BLaER1 treated with 17β-estradiol and CSF1 and Interleukin-3, amounts not matched to agents 10 nM and 100 nM (cell line): ENCODE measurements at regions not wholly inside any gene's neighbourhood (a gene's known extent, or its start where the extent isn't known, plus 50 kb on each side); places are given as distances from the start of the nearest gene placed in this dataset.

ENCODE experiments used
- H3K27ac ChIP-seq, 11 experiments: shearing (Covaris generic); formaldehyde crosslinking; 2 replicates each; pipeline ENCODE4 v1.8.1; 2022
- H3K27me3 ChIP-seq, 11 experiments: shearing (Covaris generic); formaldehyde crosslinking; 2 replicates each; pipeline ENCODE4 v1.8.1; 2022
- H3K36me3 ChIP-seq, 11 experiments: shearing (Covaris generic); formaldehyde crosslinking; 2 replicates each; pipeline ENCODE4 v1.8.1; 2022
- H3K4me1 ChIP-seq, 10 experiments: shearing (Covaris generic); formaldehyde crosslinking; 2 replicates each; pipeline ENCODE4 v1.8.1; 2022
- H3K4me2 ChIP-seq, 11 experiments: shearing (Covaris generic); formaldehyde crosslinking; 2 replicates each; pipeline ENCODE4 v1.8.1; 2022
- H3K4me3 ChIP-seq, 10 experiments: shearing (Covaris generic); formaldehyde crosslinking; 2 replicates each; pipeline ENCODE4 v1.8.1; 2022
- H3K9ac ChIP-seq, 11 experiments: shearing (Covaris generic); formaldehyde crosslinking; 2 replicates each; pipeline ENCODE4 v1.8.1; 2022
- H3K9me3 ChIP-seq, 11 experiments: shearing (Covaris generic); formaldehyde crosslinking; replicated peaks in 1 of 11; 2 replicates each; pipeline ENCODE4 v1.8.1; 2022
- H4K20me1 ChIP-seq, 11 experiments: shearing (Covaris generic); formaldehyde crosslinking; 2 replicates each; pipeline ENCODE4 v1.8.1; 2022
- Cebpa-rat ChIP-seq, 11 experiments: shearing (Covaris generic); IDR thresholded peaks; 2 replicates each; pipeline ENCODE4 v1.8.1; 2022

DNA sequence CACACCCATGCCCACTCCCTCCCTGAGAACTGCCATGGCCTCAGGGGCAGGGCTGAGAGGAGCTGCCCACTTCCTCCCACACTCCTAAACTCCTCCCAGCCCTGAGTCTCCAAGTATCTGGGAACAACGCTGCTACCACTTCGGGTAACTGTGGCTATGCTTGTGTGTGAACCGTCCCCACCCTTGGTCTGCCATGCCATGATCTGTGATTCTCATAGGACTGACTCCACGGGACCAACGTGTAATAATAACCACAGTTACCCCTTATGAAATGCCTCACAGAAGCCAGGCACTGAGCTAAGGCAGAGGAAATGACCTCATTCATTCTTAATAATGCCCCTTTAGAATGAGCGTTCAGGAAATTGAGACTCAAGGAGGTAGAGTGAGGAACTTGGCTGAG is 103.9 kb upstream of the SMIM23 start:
- Histone ChIP-seq H3K36me3 (no peaks in the 10 kb centered on the region), H3K9ac (no peak overlapping the region)
- no peak for TF ChIP-seq Cebpa-rat (IDR thresholded peaks at IDR 0.05)

GRCh38 chr5:171682801-171683200 is 102.8 kb upstream of the SMIM23 start:
- H3K9ac ChIP-seq, result no peak overlapping the region
- H4K20me1 ChIP-seq, result no peaks in the 10 kb centered on the region
- no peaks in the 10 kb centered on the region for H3K27me3 ChIP-seq
- no peak overlapping the region for H3K4me3 ChIP-seq
- no peaks in the 10 kb centered on the region for H3K36me3 ChIP-seq
- no peak overlapping the region for H3K27ac ChIP-seq
- peaks cover 0 to 12% (median 8%) of the 10 kb centered on the region in 10 experiments; a peak in 13 of 20 replicates for H3K4me1 ChIP-seq
- no peaks in the 10 kb centered on the region; a peak in 1 of 22 replicates for H3K9me3 ChIP-seq
- TF ChIP-seq Cebpa-rat (IDR thresholded peaks at IDR 0.05), result no peak
- no peak overlapping the region for H3K4me2 ChIP-seq

More for the DNA sequence above, 103.9 kb upstream of the SMIM23 start:
- Histone ChIP-seq H3K27me3 (no peaks in the 10 kb centered on the region), H3K4me2 (peak overlapping the region in 10 of 11 experiments; percentile 2 to 42 (median 20); a peak in 12 of 22 replicates), H3K27ac (no peak overlapping the region), H3K4me3 (no peak overlapping the region), H3K4me1 (peaks cover 0 to 12% (median 8%) of the 10 kb centered on the region in 10 experiments; a peak in 13 of 20 replicates), H3K9me3 (0 out of 22 replicates have a peak, but pooled peaks cover 0 to 4% (median 0%) of the 10 kb centered on the region in 11 experiments), H4K20me1 (no peaks in the 10 kb centered on the region)

- no peaks in the 10 kb centered on the region for H4K20me1 ChIP-seq
- H3K9me3 ChIP-seq, result no peaks in the 10 kb centered on the region; a peak in 1 of 22 replicates
- TF ChIP-seq Cebpa-rat (IDR thresholded peaks at IDR 0.05), result no peak
- no peak overlapping the region for H3K4me3 ChIP-seq
- no peak overlapping the region for H3K27ac ChIP-seq
- no peaks in the 10 kb centered on the region for H3K36me3 ChIP-seq
- no peak overlapping the region for H3K9ac ChIP-seq
- H3K27me3 ChIP-seq, result no peaks in the 10 kb centered on the region
- H3K4me1 ChIP-seq, result peaks cover 0 to 12% (median 8%) of the 10 kb centered on the region in 10 experiments; a peak in 13 of 20 replicates
- no peak overlapping the region for H3K4me2 ChIP-seq
Measured at GRCh38 chr5:171684169-171684568, 101.4 kb upstream of the SMIM23 start.

DNA sequence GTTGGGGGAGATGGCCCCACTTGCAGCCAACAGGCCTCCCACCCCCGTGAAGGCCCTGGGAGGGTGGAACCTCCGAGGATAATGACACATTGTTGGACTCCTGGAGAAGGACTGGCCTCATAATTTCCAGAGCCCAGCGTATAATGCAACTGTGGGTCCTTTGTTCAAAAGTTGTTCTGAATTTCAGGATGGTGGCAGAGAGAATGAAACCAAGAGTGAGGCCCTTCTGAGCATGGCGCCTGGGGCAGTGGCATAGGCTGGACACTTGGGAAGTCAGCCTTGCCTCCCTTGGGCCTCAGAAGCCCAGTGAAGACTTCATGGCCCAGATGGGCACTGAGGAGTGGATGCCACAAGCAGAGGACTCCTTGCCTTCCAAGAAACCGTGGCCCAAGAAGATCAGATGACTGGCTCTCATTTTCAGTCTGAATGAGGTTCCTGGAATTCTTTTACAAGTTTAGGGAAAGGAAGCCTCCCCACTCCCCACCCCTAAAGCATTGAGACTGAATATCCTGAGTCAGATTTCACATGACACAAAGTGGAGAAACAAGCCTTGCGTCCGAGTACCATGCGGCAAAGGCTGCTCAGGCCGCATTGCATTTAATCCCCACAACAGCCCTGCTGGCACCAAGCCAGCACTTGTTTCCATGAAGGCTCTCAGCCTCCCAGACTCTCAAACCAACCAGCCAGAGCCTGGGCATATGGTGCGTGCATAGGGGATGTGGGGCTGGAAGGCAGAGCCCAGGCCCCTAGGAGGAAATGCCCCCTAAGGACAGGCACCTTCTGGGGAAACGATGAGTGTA is 96.7 kb upstream of the SMIM23 start:
- Histone ChIP-seq H3K4me3 (no peak overlapping the region), H3K4me2 (no peak overlapping the region), H3K27ac (no peak overlapping the region), H3K4me1 (no peaks in the 10 kb centered on the region), H3K36me3 (no peaks in the 10 kb centered on the region), H3K27me3 (no peaks in the 10 kb centered on the region), H4K20me1 (no peaks in the 10 kb centered on the region), H3K9me3 (no peaks in the 10 kb centered on the region; a peak in 1 of 22 replicates), H3K9ac (no peak overlapping the region)
- TF ChIP-seq Cebpa-rat (IDR thresholded peaks at IDR 0.05), result no peak

- H3K4me1 ChIP-seq, result no peaks in the 10 kb centered on the region
- no peaks in the 10 kb centered on the region; a peak in 1 of 22 replicates for H3K9me3 ChIP-seq
- H3K36me3 ChIP-seq, result no peaks in the 10 kb centered on the region
- H4K20me1 ChIP-seq, result no peaks in the 10 kb centered on the region
- H3K4me2 ChIP-seq, result no peak overlapping the region
- TF ChIP-seq Cebpa-rat (IDR thresholded peaks at IDR 0.05), result no peak
- H3K9ac ChIP-seq, result no peak overlapping the region
- H3K27me3 ChIP-seq, result no peaks in the 10 kb centered on the region
- H3K4me3 ChIP-seq, result no peak overlapping the region
- H3K27ac ChIP-seq, result no peak overlapping the region
Measured at GRCh38 chr5:171689853-171690417, 95.7 kb upstream of the SMIM23 start.

GRCh38 chr5:171692107-171692506 is 93.5 kb upstream of the SMIM23 start:
- Histone ChIP-seq H3K27ac (no peak overlapping the region), H4K20me1 (no peaks in the 10 kb centered on the region), H3K4me2 (no peak overlapping the region), H3K4me1 (no peaks in the 10 kb centered on the region), H3K4me3 (no peak overlapping the region), H3K9ac (no peak overlapping the region), H3K9me3 (no peaks in the 10 kb centered on the region; a peak in 1 of 22 replicates), H3K36me3 (no peaks in the 10 kb centered on the region), H3K27me3 (no peaks in the 10 kb centered on the region)
- no peak for TF ChIP-seq Cebpa-rat (IDR thresholded peaks at IDR 0.05)

- no peak overlapping the region for H3K27ac ChIP-seq
- H3K4me2 ChIP-seq, result no peak overlapping the region
- no peaks in the 10 kb centered on the region for H4K20me1 ChIP-seq
- H3K36me3 ChIP-seq, result no peaks in the 10 kb centered on the region
- H3K4me3 ChIP-seq, result no peak overlapping the region
- no peaks in the 10 kb centered on the region for H3K27me3 ChIP-seq
- H3K9ac ChIP-seq, result no peak overlapping the region
- TF ChIP-seq Cebpa-rat (IDR thresholded peaks at IDR 0.05), result no peak
- H3K4me1 ChIP-seq, result no peaks in the 10 kb centered on the region
- H3K9me3 ChIP-seq, result no peaks in the 10 kb centered on the region
Measured at GRCh38 chr5:171692936-171693335, 92.7 kb upstream of the SMIM23 start.

DNA sequence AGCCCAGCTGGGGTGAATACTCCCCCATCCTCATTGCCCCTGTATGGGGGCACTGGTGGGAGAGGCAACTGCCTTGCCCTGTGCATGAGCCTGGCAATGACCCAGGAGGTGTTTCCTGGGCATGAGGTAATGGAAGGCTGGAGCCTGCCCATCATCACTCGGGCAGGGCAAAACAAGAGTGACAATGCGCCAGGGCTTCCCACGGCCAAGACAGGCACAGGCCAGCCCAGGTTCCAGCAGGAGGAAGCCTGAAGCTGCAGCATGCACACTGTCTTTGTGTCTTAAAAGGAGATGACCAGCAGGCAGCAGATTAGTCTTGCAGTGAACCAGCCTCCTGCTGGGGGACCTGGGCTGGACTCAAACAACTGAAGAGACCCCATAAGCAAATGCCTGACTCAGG is 92.2 kb upstream of the SMIM23 start:
- Histone ChIP-seq H3K27ac (no peak overlapping the region), H4K20me1 (no peaks in the 10 kb centered on the region), H3K4me2 (no peak overlapping the region), H3K36me3 (no peaks in the 10 kb centered on the region), H3K4me1 (no peaks in the 10 kb centered on the region), H3K9me3 (no peaks in the 10 kb centered on the region), H3K27me3 (no peaks in the 10 kb centered on the region), H3K4me3 (no peak overlapping the region), H3K9ac (no peak overlapping the region)
- no peak for TF ChIP-seq Cebpa-rat (IDR thresholded peaks at IDR 0.05)

GRCh38 chr5:171695804-171696203 is 89.8 kb upstream of the SMIM23 start:
- TF ChIP-seq Cebpa-rat (IDR thresholded peaks at IDR 0.05), result no peak
- Histone ChIP-seq H3K9me3 (no peaks in the 10 kb centered on the region), H3K27ac (no peak overlapping the region), H3K36me3 (no peaks in the 10 kb centered on the region), H3K4me2 (no peak overlapping the region), H3K4me3 (no peak overlapping the region), H3K9ac (no peak overlapping the region), H4K20me1 (no peaks in the 10 kb centered on the region), H3K4me1 (no peaks in the 10 kb centered on the region), H3K27me3 (no peaks in the 10 kb centered on the region)
